ENCODE measurements at regions not wholly inside any gene's neighbourhood (a gene's known extent, or its start where the extent isn't known, plus 50 kb on each side); places are given as distances from the start of the nearest gene placed in this dataset.

- Mint-ChIP-seq H3K36me3 (ENCODE audit: low read depth) (no peaks in the 10 kb centered on the region), H3K27ac (no peak overlapping the region), H3K27me3 (ENCODE audit: low read depth, poor library complexity) (peaks cover 5% of the 10 kb centered on the region), H3K4me3 (no peak overlapping the region), H3K9me3 (no peaks in the 10 kb centered on the region), H3K4me1 (no peaks in the 10 kb centered on the region)
- DNase-seq = no peak
- TF ChIP-seq CTCF (IDR thresholded peaks at IDR 0.05) = no peak
Observed at GRCh38 chr10:10853954-10854353, 163.7 kb upstream of the CELF2 start.

- Mint-ChIP-seq H3K27ac (no peak overlapping the region), H3K4me1 (no peaks in the 10 kb centered on the region), H3K9me3 (no peaks in the 10 kb centered on the region), H3K27me3 (ENCODE audit: low read depth, poor library complexity) (peaks cover 5% of the 10 kb centered on the region), H3K36me3 (ENCODE audit: low read depth) (no peaks in the 10 kb centered on the region), H3K4me3 (no peak overlapping the region)
- no peak for DNase-seq
- no peak for TF ChIP-seq CTCF (IDR thresholded peaks at IDR 0.05)
Observed at GRCh38 chr10:10854725-10855124, 162.9 kb upstream of the CELF2 start.

GRCh38 chr10:10855151-10855581, 162.5 kb upstream of the CELF2 start:
- H3K36me3 Mint-ChIP-seq (ENCODE audit: low read depth) = no peaks in the 10 kb centered on the region
- H3K4me1 Mint-ChIP-seq = no peaks in the 10 kb centered on the region
- no peak for DNase-seq
- no peak overlapping the region for H3K27ac Mint-ChIP-seq
- no peaks in the 10 kb centered on the region for H3K9me3 Mint-ChIP-seq
- H3K27me3 Mint-ChIP-seq (ENCODE audit: low read depth, poor library complexity) = peaks cover 5% of the 10 kb centered on the region
- no peak overlapping the region for H3K4me3 Mint-ChIP-seq
- no peak for TF ChIP-seq CTCF (IDR thresholded peaks at IDR 0.05)

- peaks cover under 1% of the 10 kb centered on the region for H3K4me1 Mint-ChIP-seq
- H3K4me3 Mint-ChIP-seq = no peak overlapping the region
- peaks cover 4% of the 10 kb centered on the region for H3K9me3 Mint-ChIP-seq
- TF ChIP-seq CTCF (IDR thresholded peaks at IDR 0.05) = no peak
- H3K27me3 Mint-ChIP-seq (ENCODE audit: low read depth, poor library complexity) = peaks cover 4% of the 10 kb centered on the region
- no peaks in the 10 kb centered on the region for H3K36me3 Mint-ChIP-seq (ENCODE audit: low read depth)
- DNase-seq = no peak
- no peak overlapping the region for H3K27ac Mint-ChIP-seq
Observed at GRCh38 chr10:10860455-10860976, 157.2 kb upstream of the CELF2 start.

- no peak for DNase-seq
- no peak for TF ChIP-seq CTCF (IDR thresholded peaks at IDR 0.05)
Observed at GRCh38 chr10:10865303-10865702, 152.4 kb upstream of the CELF2 start.

GRCh38 chr10:10865913-10866312, 151.8 kb upstream of the CELF2 start:
- no peak for DNase-seq
- H3K27me3 Mint-ChIP-seq (ENCODE audit: low read depth, poor library complexity) = peaks cover 17% of the 10 kb centered on the region
- H3K27ac Mint-ChIP-seq = no peak overlapping the region
- H3K9me3 Mint-ChIP-seq = peaks cover 4% of the 10 kb centered on the region
- H3K36me3 Mint-ChIP-seq (ENCODE audit: low read depth) = no peaks in the 10 kb centered on the region
- TF ChIP-seq CTCF (IDR thresholded peaks at IDR 0.05) = no peak
- no peak overlapping the region for H3K4me3 Mint-ChIP-seq
- H3K4me1 Mint-ChIP-seq = peaks cover 22% of the 10 kb centered on the region

More at GRCh38 chr10:10865303-10865702, 152.4 kb upstream of the CELF2 start:
- Mint-ChIP-seq H3K36me3 (ENCODE audit: low read depth) (no peaks in the 10 kb centered on the region), H3K27ac (no peak overlapping the region), H3K27me3 (ENCODE audit: low read depth, poor library complexity) (peaks cover 17% of the 10 kb centered on the region), H3K9me3 (peaks cover 4% of the 10 kb centered on the region), H3K4me1 (peaks cover 16% of the 10 kb centered on the region), H3K4me3 (no peak overlapping the region)

Measured in nephron progenitor cell (in vitro differentiated cells).